GM18907 (cell line): ENCODE measurements at regions not wholly inside any gene's neighbourhood (a gene's known extent, or its start where the extent isn't known, plus 50 kb on each side); places are given as distances from the start of the nearest gene placed in this dataset.
"Not testable (repeated sequence)": the region's sequence is repeated elsewhere in the genome, so short reads cannot be mapped to it uniquely, and the experiment has no call there.

Experiments
- ATAC-seq: cut with Tn5 transposase; IDR thresholded peaks from one replicate; pipeline ENCODE4 v1.9.1; 2021; ENCODE audit warnings: mild to moderate bottlenecking, moderate library complexity; ENCODE audit not compliant: unreplicated experiment

GRCh38 chr2:195364015-195364965 is 292.7 kb upstream of the SLC39A10 start:
- no peak for ATAC-seq

- no peak for ATAC-seq
Observed at GRCh38 chr2:195363496-195363895, 293.5 kb upstream of the SLC39A10 start.

- no peak for ATAC-seq
Observed at GRCh38 chr2:195360242-195360641, 296.8 kb upstream of the SLC39A10 start.

- no peak for ATAC-seq
Observed at GRCh38 chr2:195359043-195359735, 297.8 kb upstream of the SLC39A10 start.

GRCh38 chr2:195356920-195357440 is 300.0 kb upstream of the SLC39A10 start:
- ATAC-seq: no peak

- ATAC-seq: no peak
Observed at GRCh38 chr2:195356026-195356425, 301.0 kb upstream of the SLC39A10 start.

GRCh38 chr2:195352581-195352980 is 304.4 kb upstream of the SLC39A10 start:
- ATAC-seq: no peak

- ATAC-seq: peak; percentile 41
Observed at GRCh38 chr2:195343942-195344530, 313.0 kb upstream of the SLC39A10 start.

- ATAC-seq: peak; percentile 81
Observed at GRCh38 chr2:195343540-195343939, 313.5 kb upstream of the SLC39A10 start.

- ATAC-seq: no peak
Observed at GRCh38 chr2:195342061-195342460, 315.0 kb upstream of the SLC39A10 start.

- ATAC-seq: no peak
Observed at GRCh38 chr2:195338856-195339255, 318.2 kb upstream of the SLC39A10 start.

- peak; percentile 84 for ATAC-seq
Observed at GRCh38 chr2:195337597-195337996, 319.4 kb upstream of the SLC39A10 start.

- no peak for ATAC-seq
Observed at GRCh38 chr2:195333869-195334268, 323.2 kb upstream of the SLC39A10 start.

GRCh38 chr2:195331966-195332365 is 325.1 kb upstream of the SLC39A10 start:
- no peak for ATAC-seq

- ATAC-seq: no peak
Observed at GRCh38 chr2:195331129-195331528, 325.9 kb upstream of the SLC39A10 start.

- no peak for ATAC-seq
Observed at GRCh38 chr2:195330513-195330956, 326.5 kb upstream of the SLC39A10 start.

- ATAC-seq: not testable (repeated sequence)
Observed at GRCh38 chr2:195329784-195330183, 327.2 kb upstream of the SLC39A10 start.

GRCh38 chr2:195326537-195326936 is 330.5 kb upstream of the SLC39A10 start:
- ATAC-seq: no peak

- no peak for ATAC-seq
Observed at GRCh38 chr2:195322324-195322723, 334.7 kb upstream of the SLC39A10 start.

- ATAC-seq: peak; percentile 95
Observed at GRCh38 chr2:195320413-195320973, 336.5 kb upstream of the SLC39A10 start.
